Erythroblast (primary cell): ENCODE measurements at regions not wholly inside any gene's neighbourhood (a gene's known extent, or its start where the extent isn't known, plus 50 kb on each side); places are given as distances from the start of the nearest gene placed in this dataset.

Source experiments
- GATA1 ChIP-seq: IDR thresholded peaks from 2 replicates; pipeline ENCODE4 v1.6.1; 2011; ENCODE audit warnings: low read depth, mild to moderate bottlenecking, control low read depth, low read length, moderate library complexity
- POLR2A ChIP-seq: IDR thresholded peaks from 2 replicates; pipeline ENCODE4 v1.6.1; 2011; ENCODE audit warnings: mild to moderate bottlenecking, low read length

GRCh38 chr17:77611791-77612502 is 346.6 kb upstream of the TNRC6C start:
- TF ChIP-seq POLR2A: no peak
- no peak for TF ChIP-seq GATA1
